SHP77 (cell line): ENCODE measurements at regions not wholly inside any gene's neighbourhood (a gene's known extent, or its start where the extent isn't known, plus 50 kb on each side); places are given as distances from the start of the nearest gene placed in this dataset.
"Not testable (repeated sequence)": the region's sequence is repeated elsewhere in the genome, so short reads cannot be mapped to it uniquely, and the experiment has no call there.

Experiments
- DNase-seq, 2 experiments: peaks; one replicate each; lab custom pipeline; 2025; lab: John Stamatoyannopoulos, UW

- no peak for DNase-seq
These were observed 152.6 kb downstream of the CRLF2 start for GRCh38 chrX:1059576-1060561.

- DNase-seq = not testable (repeated sequence)
These were observed 158.8 kb downstream of the CRLF2 start for GRCh38 chrX:1053600-1053999.

- no peak for DNase-seq
These were observed 159.4 kb downstream of the CRLF2 start for GRCh38 chrX:1053072-1053471.

GRCh38 chrX:1052021-1052420 lies 160.4 kb downstream of the CRLF2 start:
- no peak for DNase-seq

- DNase-seq = no peak
These were observed 161.0 kb downstream of the CRLF2 start for GRCh38 chrX:1051421-1051820.

- DNase-seq = no peak
These were observed 166.7 kb downstream of the CRLF2 start for GRCh38 chrX:1045680-1046314.

GRCh38 chrX:1041091-1041490 lies 171.4 kb downstream of the CRLF2 start:
- no peak for DNase-seq

- DNase-seq = not testable (repeated sequence)
These were observed 176.5 kb downstream of the CRLF2 start for GRCh38 chrX:1035931-1036330.

- no peak for DNase-seq
These were observed 177.2 kb downstream of the CRLF2 start for GRCh38 chrX:1035206-1035605.

GRCh38 chrX:1034717-1035116 lies 177.7 kb downstream of the CRLF2 start:
- no peak for DNase-seq

GRCh38 chrX:1031521-1032430 lies 180.7 kb downstream of the CRLF2 start:
- no peak for DNase-seq

- DNase-seq = no peak
These were observed 183.0 kb downstream of the CRLF2 start for GRCh38 chrX:1029494-1029893.

GRCh38 chrX:1027680-1028079 lies 184.8 kb downstream of the CRLF2 start:
- no peak for DNase-seq

- no peak for DNase-seq
These were observed 185.3 kb downstream of the CRLF2 start for GRCh38 chrX:1027133-1027532.

GRCh38 chrX:1026263-1027015 lies 186.0 kb downstream of the CRLF2 start:
- DNase-seq = no peak

- DNase-seq = no peak
These were observed 187.0 kb downstream of the CRLF2 start for GRCh38 chrX:1025413-1025812.

- DNase-seq = no peak
These were observed 188.8 kb downstream of the CRLF2 start for GRCh38 chrX:1023676-1024075.

GRCh38 chrX:1021314-1021993 lies 191.0 kb downstream of the CRLF2 start:
- not testable (repeated sequence) for DNase-seq

- DNase-seq = no peak
These were observed 191.7 kb downstream of the CRLF2 start for GRCh38 chrX:1020634-1021166.

- not testable (repeated sequence) for DNase-seq
These were observed 195.5 kb downstream of the CRLF2 start for GRCh38 chrX:1016926-1017325.
